SK-N-SH (cell line): ENCODE measurements at regions not wholly inside any gene's neighbourhood (a gene's known extent, or its start where the extent isn't known, plus 50 kb on each side); places are given as distances from the start of the nearest gene placed in this dataset.
A peak's percentile ranks its signal among the peaks of the same experiment; 100 is the strongest.

ENCODE experiments used
- CTCF ChIA-PET: fragments of 300-600, 350-600 bp; formaldehyde crosslinking; extraction: SDS; loops from one replicate; lab custom pipeline; 2021; lab: Yijun Ruan, JAX
- POLR2A ChIA-PET: fragments of 350-600 bp; sonication (Branson Sonifier 250); formaldehyde crosslinking; extraction: SDS; loops from one replicate; lab custom pipeline; 2020; ENCODE audit warnings: antibody characterized with exemption, inconsistent platforms; lab: Yijun Ruan, JAX
- DNase-seq: peaks from one replicate; pipeline ENCODE4 v3.0.0; 2012
- H2AFZ ChIP-seq: fragments of 200-600 bp; sonication (generic); 2 replicates; pipeline ENCODE4 v1.8.1; 2016; ENCODE audit warnings: antibody characterized with exemption, mild to moderate bottlenecking, low read depth
- H3F3A ChIP-seq: fragments of 200-600 bp; sonication (generic); replicated peaks from 2 replicates; pipeline ENCODE3; 2016; ENCODE audit warnings: antibody characterized with exemption, mild to moderate bottlenecking; ENCODE audit not compliant: insufficient read depth
- H3K27ac ChIP-seq, 2 experiments: fragments of 200-500 bp in 1 of 2; fragments of 200-600 bp in 1 of 2; sonication (Bioruptor generic) in 1 of 2; sonication (generic), shearing (Covaris generic) in 1 of 2; 2 replicates each; pipeline versions ENCODE4 v1.5.1 to v1.6.1; 2014 to 2016; ENCODE audit warnings: low read depth in 2 of 2, inconsistent platforms in 1 of 2, low read length in 1 of 2, mild to moderate bottlenecking in 1 of 2, mixed read lengths in 1 of 2
- H3K27me3 ChIP-seq: fragments of 200-600 bp; sonication (generic), shearing (Covaris generic); 2 replicates; pipeline ENCODE4 v1.6.1; 2016; ENCODE audit warnings: mixed run types; ENCODE audit not compliant: insufficient read depth
- H3K36me3 ChIP-seq, 2 experiments: fragments of 200-500 bp in 1 of 2; fragments of 200-600 bp in 1 of 2; sonication (Bioruptor generic) in 1 of 2; sonication (generic) in 1 of 2; replicated peaks in 1 of 2; 2 replicates each; pipeline versions ENCODE3 to v1.5.1; 2014 to 2016; ENCODE audit warnings: low read length in 1 of 2, mild to moderate bottlenecking in 1 of 2; ENCODE audit not compliant: insufficient read depth in 2 of 2, control insufficient read depth in 1 of 2
- H3K4me1 ChIP-seq, 2 experiments: fragments of 200-500 bp in 1 of 2; fragments of 200-600 bp in 1 of 2; sonication (Bioruptor generic) in 1 of 2; sonication (generic), shearing (Covaris generic) in 1 of 2; 2 replicates each; pipeline versions ENCODE4 v1.5.1 to v1.6.1; 2014 to 2016; ENCODE audit warnings: low read depth in 1 of 2, low read length in 1 of 2, mixed run types in 1 of 2; ENCODE audit not compliant: insufficient read depth in 2 of 2, control insufficient read depth in 1 of 2
- H3K4me2 ChIP-seq: fragments of 200-600 bp; sonication (generic), shearing (Covaris generic); 2 replicates; pipeline ENCODE4 v1.6.1; 2017; ENCODE audit warnings: mixed run types
- H3K4me3 ChIP-seq, 2 experiments: fragments of 200-500 bp in 1 of 2; fragments of 200-600 bp in 1 of 2; sonication (Bioruptor generic) in 1 of 2; sonication (generic), shearing (Covaris generic) in 1 of 2; 2 replicates each; pipeline versions ENCODE4 v1.5.1 to v1.8.1; 2014 to 2016; ENCODE audit warnings: low read depth in 2 of 2, inconsistent platforms in 1 of 2, low read length in 1 of 2, mild to moderate bottlenecking in 1 of 2, mixed read lengths in 1 of 2, moderate library complexity in 1 of 2
- H3K79me2 ChIP-seq: fragments of 200-600 bp; sonication (generic); 2 replicates; pipeline ENCODE4 v1.8.1; 2017; ENCODE audit warnings: mild to moderate bottlenecking; ENCODE audit not compliant: insufficient read depth
- H3K9ac ChIP-seq: fragments of 200-600 bp; sonication (generic); 2 replicates; pipeline ENCODE4 v1.6.1; 2017; ENCODE audit warnings: mixed run types
- H3K9me2 ChIP-seq: fragments of 200-600 bp; sonication (generic); 2 replicates; pipeline ENCODE4 v1.6.1; 2017; ENCODE audit warnings: mixed run types
- H3K9me3 ChIP-seq: fragments of 200-600 bp; sonication (generic); 2 replicates; pipeline ENCODE4 v1.6.1; 2017; ENCODE audit warnings: mixed run types, mild to moderate bottlenecking, moderate library complexity
- H4K20me1 ChIP-seq: fragments of 200-600 bp; sonication (generic); 2 replicates; pipeline ENCODE4 v1.6.1; 2017; ENCODE audit warnings: mild to moderate bottlenecking, mixed run types; ENCODE audit not compliant: insufficient read depth
- FOSL2 ChIP-seq: IDR thresholded peaks from 2 replicates; pipeline ENCODE4 v1.4.0; 2012; ENCODE audit warnings: low read depth, mild to moderate bottlenecking, moderate library complexity, borderline replicate concordance
- GABPA ChIP-seq: IDR thresholded peaks from 2 replicates; pipeline ENCODE4 v1.4.0; 2012; ENCODE audit warnings: low read depth, mild to moderate bottlenecking
- JUND ChIP-seq: IDR thresholded peaks from 2 replicates; pipeline ENCODE4 v1.4.0; 2012
- MEF2A ChIP-seq: IDR thresholded peaks from 2 replicates; pipeline ENCODE4 v1.4.0; 2012; ENCODE audit warnings: low read depth, borderline replicate concordance
- MXI1 ChIP-seq: IDR thresholded peaks from 2 replicates; pipeline ENCODE4 v1.6.1; 2012; ENCODE audit warnings: mild to moderate bottlenecking, low read depth, low read length, improper control_type of control experiment
- NRF1 ChIP-seq: IDR thresholded peaks from 2 replicates; pipeline ENCODE4 v1.6.1; 2012; ENCODE audit warnings: low read depth, mild to moderate bottlenecking, low read length
- RFX5 ChIP-seq: IDR thresholded peaks from 2 replicates; pipeline ENCODE4 v1.6.1; 2012; ENCODE audit warnings: mild to moderate bottlenecking, improper control_type of control experiment, low read length
- SIN3A ChIP-seq: IDR thresholded peaks from 2 replicates; pipeline ENCODE4 v1.6.1; 2012; ENCODE audit warnings: low read depth, mild to moderate bottlenecking, low read length, moderate library complexity, borderline replicate concordance
- USF1 ChIP-seq: IDR thresholded peaks from 2 replicates; pipeline ENCODE4 v1.4.0; 2012; ENCODE audit warnings: low read depth, borderline replicate concordance
- YY1 ChIP-seq: IDR thresholded peaks from 2 replicates; pipeline ENCODE4 v1.4.0; 2012; ENCODE audit warnings: low read depth, mild to moderate bottlenecking
- WGBS: methylation state at CpG from one replicate; pipeline ENCODE4 v1.1.6; 2017; ENCODE audit warnings: low lambda C conversion rate; 5-methylcytosine and 5-hydroxymethylcytosine counted together
- TF ChIP-seq, protein P1 (sequence below): IDR thresholded peaks from 2 replicates; pipeline ENCODE4 v1.4.0; 2012; ENCODE audit warnings: low read depth
- TF ChIP-seq, protein P2 (sequence below): IDR thresholded peaks from 2 replicates; pipeline ENCODE4; 2012
- TF ChIP-seq, protein P3 (sequence below): IDR thresholded peaks from 2 replicates; pipeline ENCODE4 v1.6.1; 2012; ENCODE audit warnings: mild to moderate bottlenecking, low read depth, low read length, moderate library complexity
- TF ChIP-seq, protein P4 (sequence below): fragments of 150-350 bp; IDR thresholded peaks from 2 replicates; pipeline ENCODE4 v1.6.1; 2017; ENCODE audit warnings: antibody characterized with exemption, low read length, low read depth, borderline replicate concordance

DNA sequence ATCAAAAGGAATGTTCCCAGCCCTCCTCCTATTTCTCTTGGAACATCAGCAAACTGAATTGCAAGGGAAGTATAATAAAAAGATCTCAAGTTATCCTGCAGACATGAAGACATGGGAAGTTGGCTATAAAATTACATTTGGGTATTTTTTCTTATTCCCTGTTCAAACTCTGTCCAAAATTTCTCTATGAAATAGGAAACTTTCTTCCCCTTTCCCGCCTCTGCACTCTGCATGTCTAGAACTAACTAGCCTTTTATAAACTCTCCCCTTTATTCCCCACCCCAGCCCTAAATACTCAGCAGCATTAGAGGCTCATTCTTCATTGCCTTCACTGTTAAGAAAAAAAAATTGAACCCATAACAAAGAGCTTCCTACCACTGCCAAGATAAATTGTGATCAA lies 126.7 kb upstream of the EDNRA start:
- CTCF ChIA-PET, result no interaction called here
- H3K79me2 ChIP-seq, result no peaks in the 10 kb centered on the region
- WGBS, result 95% methylated on average over 1 of the region's 1 CpG
- DNase-seq, result no peak
- H3K4me3 ChIP-seq, result no peak overlapping the region
- H3K36me3 ChIP-seq, result no peaks in the 10 kb centered on the region
- H3K27me3 ChIP-seq, result no peaks in the 10 kb centered on the region
- no peaks in the 10 kb centered on the region for H4K20me1 ChIP-seq
- TF ChIP-seq GABPA, result no peak
- no peak for TF ChIP-seq YY1
- TF ChIP-seq, protein P1, sequence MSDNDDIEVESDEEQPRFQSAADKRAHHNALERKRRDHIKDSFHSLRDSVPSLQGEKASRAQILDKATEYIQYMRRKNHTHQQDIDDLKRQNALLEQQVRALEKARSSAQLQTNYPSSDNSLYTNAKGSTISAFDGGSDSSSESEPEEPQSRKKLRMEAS, result no peak
- TF ChIP-seq NRF1, result no peak
- no peak for TF ChIP-seq JUND
- TF ChIP-seq MEF2A, result no peak
- TF ChIP-seq, protein P2, sequence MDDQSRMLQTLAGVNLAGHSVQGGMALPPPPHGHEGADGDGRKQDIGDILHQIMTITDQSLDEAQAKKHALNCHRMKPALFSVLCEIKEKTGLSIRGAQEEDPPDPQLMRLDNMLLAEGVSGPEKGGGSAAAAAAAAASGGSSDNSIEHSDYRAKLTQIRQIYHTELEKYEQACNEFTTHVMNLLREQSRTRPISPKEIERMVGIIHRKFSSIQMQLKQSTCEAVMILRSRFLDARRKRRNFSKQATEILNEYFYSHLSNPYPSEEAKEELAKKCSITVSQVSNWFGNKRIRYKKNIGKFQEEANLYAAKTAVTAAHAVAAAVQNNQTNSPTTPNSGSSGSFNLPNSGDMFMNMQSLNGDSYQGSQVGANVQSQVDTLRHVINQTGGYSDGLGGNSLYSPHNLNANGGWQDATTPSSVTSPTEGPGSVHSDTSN, result no peak
- TF ChIP-seq, protein P3, sequence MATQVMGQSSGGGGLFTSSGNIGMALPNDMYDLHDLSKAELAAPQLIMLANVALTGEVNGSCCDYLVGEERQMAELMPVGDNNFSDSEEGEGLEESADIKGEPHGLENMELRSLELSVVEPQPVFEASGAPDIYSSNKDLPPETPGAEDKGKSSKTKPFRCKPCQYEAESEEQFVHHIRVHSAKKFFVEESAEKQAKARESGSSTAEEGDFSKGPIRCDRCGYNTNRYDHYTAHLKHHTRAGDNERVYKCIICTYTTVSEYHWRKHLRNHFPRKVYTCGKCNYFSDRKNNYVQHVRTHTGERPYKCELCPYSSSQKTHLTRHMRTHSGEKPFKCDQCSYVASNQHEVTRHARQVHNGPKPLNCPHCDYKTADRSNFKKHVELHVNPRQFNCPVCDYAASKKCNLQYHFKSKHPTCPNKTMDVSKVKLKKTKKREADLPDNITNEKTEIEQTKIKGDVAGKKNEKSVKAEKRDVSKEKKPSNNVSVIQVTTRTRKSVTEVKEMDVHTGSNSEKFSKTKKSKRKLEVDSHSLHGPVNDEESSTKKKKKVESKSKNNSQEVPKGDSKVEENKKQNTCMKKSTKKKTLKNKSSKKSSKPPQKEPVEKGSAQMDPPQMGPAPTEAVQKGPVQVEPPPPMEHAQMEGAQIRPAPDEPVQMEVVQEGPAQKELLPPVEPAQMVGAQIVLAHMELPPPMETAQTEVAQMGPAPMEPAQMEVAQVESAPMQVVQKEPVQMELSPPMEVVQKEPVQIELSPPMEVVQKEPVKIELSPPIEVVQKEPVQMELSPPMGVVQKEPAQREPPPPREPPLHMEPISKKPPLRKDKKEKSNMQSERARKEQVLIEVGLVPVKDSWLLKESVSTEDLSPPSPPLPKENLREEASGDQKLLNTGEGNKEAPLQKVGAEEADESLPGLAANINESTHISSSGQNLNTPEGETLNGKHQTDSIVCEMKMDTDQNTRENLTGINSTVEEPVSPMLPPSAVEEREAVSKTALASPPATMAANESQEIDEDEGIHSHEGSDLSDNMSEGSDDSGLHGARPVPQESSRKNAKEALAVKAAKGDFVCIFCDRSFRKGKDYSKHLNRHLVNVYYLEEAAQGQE, result no peak
- no peak for TF ChIP-seq MXI1
- TF ChIP-seq USF1, result no peak
- TF ChIP-seq FOSL2, result no peak
- TF ChIP-seq, protein P4, sequence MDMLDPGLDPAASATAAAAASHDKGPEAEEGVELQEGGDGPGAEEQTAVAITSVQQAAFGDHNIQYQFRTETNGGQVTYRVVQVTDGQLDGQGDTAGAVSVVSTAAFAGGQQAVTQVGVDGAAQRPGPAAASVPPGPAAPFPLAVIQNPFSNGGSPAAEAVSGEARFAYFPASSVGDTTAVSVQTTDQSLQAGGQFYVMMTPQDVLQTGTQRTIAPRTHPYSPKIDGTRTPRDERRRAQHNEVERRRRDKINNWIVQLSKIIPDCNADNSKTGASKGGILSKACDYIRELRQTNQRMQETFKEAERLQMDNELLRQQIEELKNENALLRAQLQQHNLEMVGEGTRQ, result no peak
- TF ChIP-seq SIN3A, result no peak
- no peak for TF ChIP-seq RFX5
- peaks cover 14% of the 10 kb centered on the region for H3F3A ChIP-seq
- POLR2A ChIA-PET, result no interaction called here
- peaks cover 0 to 14% of the 10 kb centered on the region in 2 experiments; a peak in 2 of 4 replicates for H3K4me1 ChIP-seq
- no peak overlapping the region for H3K4me2 ChIP-seq
- H2AFZ ChIP-seq, result no peak overlapping the region
- 0 out of 2 replicates have a peak, but pooled peaks cover 4% of the 10 kb centered on the region for H3K9me3 ChIP-seq
- H3K9me2 ChIP-seq, result no peaks in the 10 kb centered on the region
- H3K9ac ChIP-seq, result no peak overlapping the region
- peak overlapping the region in 1 of 2 experiments; percentile 85; a peak in 1 of 4 replicates for H3K27ac ChIP-seq
